NOMO-1 treated with dmso at 0.1 percent for 144 hours (cell line): ENCODE measurements at regions not wholly inside any gene's neighbourhood (a gene's known extent, or its start where the extent isn't known, plus 50 kb on each side); places are given as distances from the start of the nearest gene placed in this dataset.

Source experiments
- DNase-seq: peaks from one replicate; lab custom pipeline; 2025; ENCODE audit not compliant: unreplicated experiment; lab: John Stamatoyannopoulos, UW

- DNase-seq: peak; percentile 27
Measured at GRCh38 chr2:67462738-67463496, 65.8 kb downstream of the ETAA1 start.

- DNase-seq: peak; percentile 29
Measured at GRCh38 chr2:67463810-67464209, 66.7 kb downstream of the ETAA1 start.

- DNase-seq: no peak
Measured at GRCh38 chr2:67465623-67466022, 68.5 kb downstream of the ETAA1 start.

GRCh38 chr2:67466734-67467133 lies 69.6 kb downstream of the ETAA1 start:
- DNase-seq: no peak

- DNase-seq: no peak
Measured at GRCh38 chr2:67471681-67472080, 74.5 kb downstream of the ETAA1 start.

- peak; percentile 12 for DNase-seq
Measured at GRCh38 chr2:67476809-67477790, 80.0 kb downstream of the ETAA1 start.

- no peak for DNase-seq
Measured at GRCh38 chr2:67479261-67479660, 82.1 kb downstream of the ETAA1 start.

- DNase-seq: no peak
Measured at GRCh38 chr2:67485431-67485830, 88.3 kb downstream of the ETAA1 start.

- DNase-seq: no peak
Measured at GRCh38 chr2:67486041-67486796, 89.1 kb downstream of the ETAA1 start.

- no peak for DNase-seq
Measured at GRCh38 chr2:67487993-67488392, 90.9 kb downstream of the ETAA1 start.

GRCh38 chr2:67489396-67489795 lies 92.3 kb downstream of the ETAA1 start:
- DNase-seq: no peak

GRCh38 chr2:67498931-67499330 lies 101.8 kb downstream of the ETAA1 start:
- DNase-seq: no peak

- DNase-seq: no peak
Measured at GRCh38 chr2:67499989-67500388, 102.9 kb downstream of the ETAA1 start.

- no peak for DNase-seq
Measured at GRCh38 chr2:67500541-67500940, 103.4 kb downstream of the ETAA1 start.

GRCh38 chr2:67502346-67503065 lies 105.4 kb downstream of the ETAA1 start:
- DNase-seq: no peak

GRCh38 chr2:67503066-67503795 lies 106.1 kb downstream of the ETAA1 start:
- DNase-seq: no peak

- no peak for DNase-seq
Measured at GRCh38 chr2:67510745-67511144, 113.6 kb downstream of the ETAA1 start.

- DNase-seq: no peak
Measured at GRCh38 chr2:67514515-67514914, 117.4 kb downstream of the ETAA1 start.

GRCh38 chr2:67515056-67515455 lies 117.9 kb downstream of the ETAA1 start:
- DNase-seq: no peak

- no peak for DNase-seq
Measured at GRCh38 chr2:67515538-67515937, 118.4 kb downstream of the ETAA1 start.
